ENCODE measurements at regions not wholly inside any gene's neighbourhood (a gene's known extent, or its start where the extent isn't known, plus 50 kb on each side); places are given as distances from the start of the nearest gene placed in this dataset.
"Not testable (repeated sequence)": the region's sequence is repeated elsewhere in the genome, so short reads cannot be mapped to it uniquely, and the experiment has no call there.

- not testable (repeated sequence) for TF ChIP-seq CTCF (conservative IDR thresholded peaks at IDR 0.05; ENCODE audit: low read depth, low read length); EZH2 (IDR thresholded peaks at IDR 0.05; ENCODE audit: borderline replicate concordance, low read depth, low read length, poor library complexity, severe bottlenecking)
These were observed 172.1 kb downstream of the CRPPA start for GRCh38 chr7:16249204-16249603.

Data from A673 (cell line).